ENCODE measurements at regions not wholly inside any gene's neighbourhood (a gene's known extent, or its start where the extent isn't known, plus 50 kb on each side); places are given as distances from the start of the nearest gene placed in this dataset.

DNA sequence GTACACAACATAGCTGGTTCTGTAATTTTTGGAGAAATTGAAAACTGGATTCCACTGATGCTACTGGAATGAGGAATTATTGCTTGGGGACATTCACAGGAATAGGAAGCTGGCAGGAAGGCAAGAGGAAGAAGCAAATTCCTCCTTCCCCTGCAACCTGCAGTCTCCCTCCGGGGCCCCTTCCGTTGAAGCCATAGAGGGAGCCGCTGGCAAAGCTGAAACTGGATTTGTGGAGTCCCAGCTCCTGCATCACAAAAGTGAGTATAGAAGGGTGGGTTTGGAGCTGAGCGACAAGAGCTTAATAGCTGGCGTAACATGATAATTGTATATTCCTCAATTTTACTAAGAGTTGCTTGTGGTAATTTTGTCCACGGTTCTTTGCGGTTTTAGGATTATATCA, 190.8 kb downstream of the ADRA2A start:
- no peak for DNase-seq
- Mint-ChIP-seq H3K36me3 (ENCODE audit: low read depth) (no peaks in the 10 kb centered on the region), H3K4me3 (no peak overlapping the region), H3K4me1 (ENCODE audit: low read depth) (no peaks in the 10 kb centered on the region), H3K9me3 (no peaks in the 10 kb centered on the region), H3K27me3 (peaks cover 45% of the 10 kb centered on the region), H3K27ac (no peak overlapping the region)

DNA sequence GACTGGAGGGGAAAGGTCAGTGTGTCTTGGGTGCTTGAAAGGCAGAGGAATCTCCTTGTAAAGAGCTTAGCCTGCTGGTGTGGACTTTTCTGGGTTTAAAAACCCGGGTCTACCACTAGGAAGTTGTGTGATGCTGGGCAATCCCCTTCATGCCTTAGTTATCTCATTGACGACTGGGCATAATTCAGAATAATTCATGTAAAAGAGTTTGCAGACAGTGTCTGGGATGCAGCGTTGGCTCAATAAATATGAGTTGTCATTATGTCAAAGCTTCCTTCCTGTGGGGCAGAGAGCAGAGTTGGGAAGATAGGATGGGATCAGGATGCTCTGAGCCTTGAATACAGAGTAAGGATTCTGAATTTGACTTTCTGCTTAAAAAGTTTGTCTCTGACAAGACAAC, 196.4 kb downstream of the ADRA2A start:
- Mint-ChIP-seq H3K4me3 (no peak overlapping the region), H3K9me3 (no peaks in the 10 kb centered on the region), H3K27ac (no peak overlapping the region), H3K4me1 (ENCODE audit: low read depth) (no peaks in the 10 kb centered on the region), H3K36me3 (ENCODE audit: low read depth) (no peaks in the 10 kb centered on the region), H3K27me3 (peaks cover 44% of the 10 kb centered on the region)
- no peak for DNase-seq

DNA sequence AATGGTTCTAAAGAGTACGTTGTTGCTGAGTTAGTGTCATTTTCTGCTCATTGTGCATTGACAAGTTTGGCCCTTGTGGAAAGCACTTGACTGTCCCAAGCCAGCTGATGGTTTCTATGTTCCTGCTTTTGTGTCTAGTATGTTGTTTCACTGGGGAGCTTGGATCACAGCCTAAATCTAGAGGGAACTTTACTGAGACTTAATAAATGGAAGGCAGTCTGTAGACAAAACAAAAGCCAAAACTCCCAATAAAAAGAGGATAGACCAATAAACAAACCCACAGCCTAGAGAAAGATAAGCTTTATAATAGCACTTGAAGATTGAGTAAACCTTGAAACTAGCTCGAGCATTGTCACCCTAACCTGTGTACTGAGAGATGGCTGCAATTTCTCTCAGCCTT, 196.8 kb downstream of the ADRA2A start:
- Mint-ChIP-seq H3K27ac (no peak overlapping the region), H3K4me3 (no peak overlapping the region), H3K4me1 (ENCODE audit: low read depth) (no peaks in the 10 kb centered on the region), H3K27me3 (peaks cover 43% of the 10 kb centered on the region), H3K9me3 (no peaks in the 10 kb centered on the region), H3K36me3 (ENCODE audit: low read depth) (no peaks in the 10 kb centered on the region)
- no peak for DNase-seq

DNA sequence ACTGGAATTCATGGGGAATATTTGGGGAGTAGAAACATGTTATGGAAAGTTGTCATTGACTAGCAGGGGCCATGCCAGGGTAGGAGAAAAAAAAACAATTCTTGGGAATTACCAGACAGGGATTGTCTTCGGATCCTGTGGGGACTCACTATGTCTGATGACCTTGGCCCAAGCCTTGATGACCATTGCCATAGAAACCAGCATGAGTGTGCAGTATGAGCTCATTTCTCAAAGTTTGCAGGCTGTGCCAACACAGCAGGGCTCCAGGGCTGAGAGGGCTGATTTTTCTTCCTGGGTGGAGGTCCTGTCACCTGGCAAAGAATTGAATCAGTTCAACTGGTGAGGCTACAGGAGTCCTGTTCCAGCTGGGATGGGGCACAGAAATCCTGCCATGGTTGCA, 198.3 kb downstream of the ADRA2A start:
- no peaks in the 10 kb centered on the region for H3K9me3 Mint-ChIP-seq
- H3K4me1 Mint-ChIP-seq (ENCODE audit: low read depth) = no peaks in the 10 kb centered on the region
- peaks cover 33% of the 10 kb centered on the region for H3K27me3 Mint-ChIP-seq

DNA sequence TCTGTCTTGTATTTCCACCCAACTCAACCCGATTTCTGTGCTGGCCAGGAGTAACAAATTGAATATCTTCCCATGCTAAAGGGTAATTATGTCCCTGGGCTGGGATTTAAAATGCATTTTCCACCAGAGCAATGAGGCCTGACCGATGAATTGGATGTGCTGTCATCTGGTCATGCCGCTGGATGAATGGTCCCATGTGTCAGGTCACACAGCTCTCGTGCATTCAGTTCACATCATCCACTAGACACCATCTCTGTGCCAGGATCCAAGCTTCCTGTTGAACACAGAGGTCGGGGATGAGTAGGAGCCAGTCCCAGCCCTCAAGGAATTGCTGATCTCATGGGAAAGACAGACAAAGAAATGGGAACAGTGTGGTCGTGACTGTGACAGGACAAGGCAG, 200.8 kb downstream of the ADRA2A start:
- DNase-seq = no peak
- H3K27me3 Mint-ChIP-seq = peaks cover 32% of the 10 kb centered on the region
- no peak overlapping the region for H3K27ac Mint-ChIP-seq
- H3K36me3 Mint-ChIP-seq (ENCODE audit: low read depth) = no peaks in the 10 kb centered on the region
- no peak overlapping the region for H3K4me3 Mint-ChIP-seq
- no peaks in the 10 kb centered on the region for H3K9me3 Mint-ChIP-seq
- no peaks in the 10 kb centered on the region for H3K4me1 Mint-ChIP-seq (ENCODE audit: low read depth)

More for the DNA sequence above, 198.3 kb downstream of the ADRA2A start:
- H3K27ac Mint-ChIP-seq = no peak overlapping the region
- no peak for DNase-seq
- H3K4me3 Mint-ChIP-seq = no peak overlapping the region
- H3K36me3 Mint-ChIP-seq (ENCODE audit: low read depth) = no peaks in the 10 kb centered on the region

DNA sequence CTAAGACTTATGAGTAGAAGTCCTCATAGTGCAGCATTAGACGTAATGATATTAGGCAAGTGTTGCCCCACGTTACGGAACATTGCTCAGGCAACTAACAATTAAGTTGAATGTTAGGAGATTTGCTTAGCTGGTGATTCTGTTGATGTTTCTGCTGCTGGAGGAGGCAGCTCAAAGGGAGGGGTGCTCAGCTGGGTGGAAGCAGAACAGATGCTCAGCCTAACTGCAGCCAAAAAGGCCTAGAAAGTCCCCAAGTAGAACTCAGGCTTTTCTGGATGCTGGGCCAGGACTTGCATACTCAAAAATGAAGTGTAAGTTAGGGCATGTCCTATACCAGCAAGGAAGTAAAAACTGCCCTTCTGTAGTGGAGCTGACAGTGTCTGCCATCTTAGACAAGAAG, 201.4 kb downstream of the ADRA2A start:
- DNase-seq = no peak
- no peaks in the 10 kb centered on the region for H3K9me3 Mint-ChIP-seq
- no peak overlapping the region for H3K27ac Mint-ChIP-seq
- no peaks in the 10 kb centered on the region for H3K4me1 Mint-ChIP-seq (ENCODE audit: low read depth)
- H3K27me3 Mint-ChIP-seq = peaks cover 26% of the 10 kb centered on the region
- H3K4me3 Mint-ChIP-seq = no peak overlapping the region
- no peaks in the 10 kb centered on the region for H3K36me3 Mint-ChIP-seq (ENCODE audit: low read depth)

DNA sequence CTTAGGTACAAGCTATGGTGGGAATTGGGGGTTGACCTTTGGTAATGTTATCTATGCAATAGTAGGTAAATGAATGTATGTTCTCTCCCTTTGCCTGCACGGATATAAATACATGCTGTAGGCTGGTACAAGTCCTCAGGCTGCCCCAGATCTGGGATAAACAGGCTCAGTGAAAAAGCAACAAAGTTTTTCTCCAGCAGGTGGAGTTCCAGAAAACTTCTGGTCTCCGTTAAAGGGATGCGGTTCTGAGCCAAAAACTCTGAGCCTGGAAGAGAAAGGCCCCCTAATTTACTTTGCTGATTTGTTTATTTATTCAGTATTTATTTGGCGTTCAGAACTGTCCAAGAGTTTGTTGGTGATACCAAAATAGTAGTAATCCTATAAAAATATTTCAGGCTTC, 204.7 kb downstream of the ADRA2A start:
- Mint-ChIP-seq H3K36me3 (ENCODE audit: low read depth) (no peaks in the 10 kb centered on the region), H3K4me3 (no peak overlapping the region), H3K27ac (no peak overlapping the region), H3K4me1 (ENCODE audit: low read depth) (no peaks in the 10 kb centered on the region), H3K9me3 (no peaks in the 10 kb centered on the region), H3K27me3 (peaks cover 12% of the 10 kb centered on the region)
- DNase-seq = no peak

DNA sequence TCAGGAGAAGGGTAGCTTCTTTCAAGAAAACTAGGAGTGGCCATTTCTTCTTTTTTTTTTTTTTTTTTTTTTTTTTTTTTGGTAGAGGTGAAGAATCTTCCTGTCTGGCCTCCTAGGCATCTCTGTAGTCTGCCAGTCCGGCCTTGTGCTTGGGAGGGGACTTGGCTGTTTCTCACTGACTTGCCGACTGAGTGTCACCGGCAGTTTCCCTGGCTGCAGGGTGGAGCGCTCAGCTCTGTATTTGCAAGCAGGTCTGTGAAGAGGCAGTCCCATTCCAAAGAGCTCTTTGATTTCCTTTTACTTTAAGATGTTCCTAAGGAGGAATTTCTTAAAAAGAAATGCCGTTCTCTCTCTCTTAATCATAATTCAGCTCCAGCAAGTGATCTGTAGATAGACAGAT, 212.6 kb downstream of the ADRA2A start:
- Mint-ChIP-seq H3K27me3 (peaks cover 4% of the 10 kb centered on the region), H3K4me3 (no peak overlapping the region), H3K27ac (no peak overlapping the region), H3K36me3 (ENCODE audit: low read depth) (no peaks in the 10 kb centered on the region), H3K4me1 (ENCODE audit: low read depth) (no peaks in the 10 kb centered on the region), H3K9me3 (no peaks in the 10 kb centered on the region)
- DNase-seq = no peak

DNA sequence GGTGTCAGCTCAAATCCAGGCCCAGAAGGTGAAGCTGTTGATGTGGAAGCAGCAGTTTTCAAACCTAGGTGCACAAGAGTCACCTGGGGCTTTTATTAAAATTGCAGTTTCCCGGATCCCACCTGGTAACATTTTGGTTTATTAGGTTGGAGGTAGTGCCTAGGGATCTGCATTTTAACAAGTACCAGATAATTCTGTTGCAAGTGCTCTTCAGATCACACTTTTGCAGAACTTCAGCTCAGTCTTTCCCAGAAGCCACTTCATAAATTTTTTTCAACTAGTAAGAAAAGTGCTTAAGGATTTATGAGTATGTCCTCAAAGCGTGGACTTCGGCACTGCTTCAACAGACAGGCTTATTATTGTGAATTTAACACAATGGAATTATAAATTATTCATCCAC, 213.8 kb downstream of the ADRA2A start:
- no peaks in the 10 kb centered on the region for H3K4me1 Mint-ChIP-seq (ENCODE audit: low read depth)
- no peak overlapping the region for H3K27ac Mint-ChIP-seq
- H3K27me3 Mint-ChIP-seq = peaks cover 15% of the 10 kb centered on the region
- no peak overlapping the region for H3K4me3 Mint-ChIP-seq
- no peak for DNase-seq
- no peaks in the 10 kb centered on the region for H3K36me3 Mint-ChIP-seq (ENCODE audit: low read depth)
- no peaks in the 10 kb centered on the region for H3K9me3 Mint-ChIP-seq

DNA sequence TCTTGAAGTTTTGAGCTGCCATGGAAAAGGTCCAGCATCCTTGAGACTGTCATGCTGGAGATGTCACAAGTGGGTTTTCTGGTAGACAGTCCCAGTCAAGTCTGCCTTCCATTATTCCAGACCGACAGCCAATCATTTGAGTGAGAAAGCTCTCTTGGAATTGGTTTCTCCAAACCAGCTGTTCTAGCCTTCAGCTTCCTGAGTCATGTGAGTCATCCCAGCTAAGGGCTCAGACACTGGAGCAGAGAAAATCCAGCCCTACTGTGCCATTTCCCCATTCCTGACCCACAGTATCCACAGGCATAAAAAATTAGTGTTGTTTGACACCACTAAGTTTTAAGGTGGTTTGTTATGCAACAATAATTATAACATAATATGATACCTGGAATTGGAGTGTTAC, 219.0 kb downstream of the ADRA2A start:
- no peaks in the 10 kb centered on the region for H3K9me3 Mint-ChIP-seq
- H3K36me3 Mint-ChIP-seq (ENCODE audit: low read depth) = no peaks in the 10 kb centered on the region
- no peak overlapping the region for H3K4me3 Mint-ChIP-seq
- no peaks in the 10 kb centered on the region for H3K4me1 Mint-ChIP-seq (ENCODE audit: low read depth)
- peaks cover 36% of the 10 kb centered on the region for H3K27me3 Mint-ChIP-seq
- no peak for DNase-seq
- no peak overlapping the region for H3K27ac Mint-ChIP-seq

DNA sequence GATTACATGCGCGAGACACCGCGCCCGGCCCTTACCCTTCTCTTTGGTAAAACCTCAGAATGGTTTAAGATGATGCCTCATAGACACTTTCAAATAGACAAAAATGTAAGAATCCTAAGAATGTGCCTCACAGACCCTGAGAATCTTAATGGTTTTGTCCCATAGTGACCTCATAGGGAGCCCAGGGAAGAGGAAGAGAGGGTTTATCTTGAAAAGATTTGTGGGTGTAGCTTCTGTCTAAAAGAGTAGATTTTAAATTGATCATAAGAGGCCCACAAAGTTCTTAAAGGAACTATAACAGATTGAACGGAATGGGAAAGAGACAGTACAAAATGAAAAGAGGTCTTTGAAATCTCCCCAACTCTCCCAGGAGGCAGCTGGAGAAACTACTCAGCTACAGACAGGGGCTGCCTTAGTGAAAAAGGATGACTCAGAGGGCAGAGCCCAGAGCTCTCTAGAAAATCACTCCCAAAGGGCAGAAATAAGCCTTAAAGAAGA, 220.6 kb downstream of the ADRA2A start:
- no peaks in the 10 kb centered on the region for H3K36me3 Mint-ChIP-seq (ENCODE audit: low read depth)
- no peak overlapping the region for H3K27ac Mint-ChIP-seq
- peaks cover 49% of the 10 kb centered on the region for H3K27me3 Mint-ChIP-seq

DNA sequence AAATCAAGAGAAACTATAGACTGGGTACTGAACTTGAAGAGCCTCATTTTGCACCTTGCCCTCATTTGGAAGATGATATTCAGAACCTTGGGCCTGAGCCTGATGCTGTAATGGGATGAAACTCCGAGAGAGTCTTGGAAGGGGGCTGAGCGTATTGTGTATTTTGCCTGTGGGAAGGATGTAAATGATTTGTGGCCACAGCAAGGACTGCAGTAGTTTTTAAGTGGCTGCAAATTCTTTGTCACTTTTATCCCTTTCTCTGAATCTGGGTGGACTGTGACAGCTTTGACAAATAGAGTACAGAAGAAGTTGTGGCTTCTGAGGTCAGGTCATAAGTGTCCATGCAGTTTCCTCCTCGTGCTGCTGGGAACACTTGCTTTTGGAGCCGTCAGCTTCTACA, 221.2 kb downstream of the ADRA2A start:
- peaks cover 49% of the 10 kb centered on the region for H3K27me3 Mint-ChIP-seq
- no peak overlapping the region for H3K4me3 Mint-ChIP-seq
- H3K9me3 Mint-ChIP-seq = no peaks in the 10 kb centered on the region
- H3K36me3 Mint-ChIP-seq (ENCODE audit: low read depth) = no peaks in the 10 kb centered on the region
- H3K4me1 Mint-ChIP-seq (ENCODE audit: low read depth) = no peaks in the 10 kb centered on the region
- no peak for DNase-seq
- no peak overlapping the region for H3K27ac Mint-ChIP-seq

More for the DNA sequence above, 220.6 kb downstream of the ADRA2A start:
- DNase-seq = no peak
- H3K4me3 Mint-ChIP-seq = no peak overlapping the region
- no peaks in the 10 kb centered on the region for H3K9me3 Mint-ChIP-seq
- H3K4me1 Mint-ChIP-seq (ENCODE audit: low read depth) = no peaks in the 10 kb centered on the region

DNA sequence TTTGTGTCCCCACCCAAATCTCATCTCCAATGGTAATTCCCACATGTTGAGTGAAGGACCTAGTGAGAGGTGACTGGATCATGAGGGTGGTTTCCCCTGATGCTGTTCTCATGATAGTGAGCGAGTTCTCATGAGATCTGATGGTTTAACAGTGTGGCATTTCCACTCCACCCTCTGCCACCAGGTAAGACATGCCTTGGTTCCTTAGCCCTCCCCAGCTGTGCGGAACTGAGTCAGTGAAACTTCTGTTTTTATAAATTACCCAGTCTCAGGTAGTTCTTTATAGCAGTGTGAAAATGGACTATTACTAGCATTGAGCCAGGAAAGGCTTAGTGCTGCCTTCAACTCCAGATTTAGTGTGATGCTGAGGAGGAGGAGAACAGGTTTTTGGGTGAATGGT, 222.2 kb downstream of the ADRA2A start:
- DNase-seq = no peak
- H3K4me1 Mint-ChIP-seq (ENCODE audit: low read depth) = no peaks in the 10 kb centered on the region
- no peak overlapping the region for H3K4me3 Mint-ChIP-seq
- peaks cover 48% of the 10 kb centered on the region for H3K27me3 Mint-ChIP-seq
- no peaks in the 10 kb centered on the region for H3K9me3 Mint-ChIP-seq
- no peak overlapping the region for H3K27ac Mint-ChIP-seq
- H3K36me3 Mint-ChIP-seq (ENCODE audit: low read depth) = no peaks in the 10 kb centered on the region

DNA sequence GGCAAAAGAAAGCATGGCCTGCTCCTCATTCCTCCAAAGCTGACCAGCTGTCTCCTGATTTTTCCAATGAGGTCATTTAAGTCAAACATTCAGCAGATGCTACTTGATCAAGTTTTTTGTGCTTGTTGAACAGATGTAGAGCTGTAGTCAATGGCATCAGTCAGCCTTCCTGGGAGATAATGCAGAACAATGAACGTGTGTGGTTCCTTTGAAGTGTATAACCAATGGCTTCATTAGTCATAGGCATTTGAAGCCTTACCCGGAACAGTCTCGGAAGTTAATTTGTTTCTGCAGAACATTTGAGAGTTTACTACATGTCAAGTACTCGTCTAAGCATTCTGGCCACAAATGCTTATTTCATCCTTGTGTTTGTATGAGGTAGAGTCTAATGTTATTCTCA, 227.1 kb downstream of the ADRA2A start:
- no peak overlapping the region for H3K27ac Mint-ChIP-seq
- DNase-seq = no peak
- H3K4me3 Mint-ChIP-seq = no peak overlapping the region
- H3K27me3 Mint-ChIP-seq = peaks cover 24% of the 10 kb centered on the region
- no peaks in the 10 kb centered on the region for H3K36me3 Mint-ChIP-seq (ENCODE audit: low read depth)
- no peaks in the 10 kb centered on the region for H3K9me3 Mint-ChIP-seq
- H3K4me1 Mint-ChIP-seq (ENCODE audit: low read depth) = no peaks in the 10 kb centered on the region

DNA sequence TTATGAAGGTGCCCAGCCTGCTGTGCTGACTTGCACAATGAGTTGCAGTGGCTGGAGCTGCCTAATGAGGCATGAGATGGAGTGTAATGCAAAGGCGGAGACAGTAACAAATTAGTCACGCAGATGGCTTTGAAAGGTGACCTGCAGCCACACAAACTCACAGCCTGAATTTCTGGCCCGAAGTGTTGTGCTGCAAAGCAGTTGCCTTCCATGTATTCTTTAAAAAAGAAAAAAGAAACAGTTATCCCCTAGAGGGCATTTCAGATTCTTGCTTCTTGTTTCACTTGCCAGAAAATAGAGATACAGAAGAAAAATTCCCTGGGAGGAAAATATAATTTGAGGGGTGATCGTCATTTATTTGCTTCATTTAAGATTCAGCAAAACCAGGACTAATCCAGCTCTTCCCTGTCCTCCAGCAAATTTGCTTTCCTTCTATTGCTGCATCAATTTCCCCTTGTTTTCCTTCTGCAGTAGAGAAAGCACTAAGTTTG, 239.9 kb downstream of the ADRA2A start:
- peaks cover 39% of the 10 kb centered on the region for H3K27me3 Mint-ChIP-seq
- H3K36me3 Mint-ChIP-seq (ENCODE audit: low read depth) = no peaks in the 10 kb centered on the region

DNA sequence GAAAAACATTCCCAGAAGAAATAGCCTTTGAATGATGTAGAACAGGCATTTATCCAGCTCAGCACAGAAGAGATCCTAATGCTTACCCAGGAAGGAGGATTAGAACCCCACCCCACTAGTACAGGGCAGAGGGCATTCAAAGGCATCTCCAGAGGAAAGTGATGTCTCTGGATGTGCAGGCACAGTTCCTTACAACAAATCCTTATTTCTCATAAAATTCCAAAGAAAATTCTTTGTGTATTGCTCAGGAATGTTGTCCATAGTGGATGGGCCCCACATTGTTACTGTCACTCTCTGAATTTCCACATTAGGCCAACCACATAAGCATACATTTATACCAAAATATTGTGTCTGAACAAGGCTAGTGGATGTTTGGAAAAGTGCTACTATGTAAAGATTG, 243.0 kb downstream of the ADRA2A start:
- Mint-ChIP-seq H3K36me3 (ENCODE audit: low read depth) (no peaks in the 10 kb centered on the region), H3K4me1 (ENCODE audit: low read depth) (no peaks in the 10 kb centered on the region), H3K27me3 (peaks cover 51% of the 10 kb centered on the region), H3K27ac (no peak overlapping the region), H3K4me3 (no peak overlapping the region), H3K9me3 (no peaks in the 10 kb centered on the region)
- DNase-seq = no peak

More for the DNA sequence above, 239.9 kb downstream of the ADRA2A start:
- no peak for DNase-seq
- H3K9me3 Mint-ChIP-seq = no peaks in the 10 kb centered on the region
- no peaks in the 10 kb centered on the region for H3K4me1 Mint-ChIP-seq (ENCODE audit: low read depth)
- no peak overlapping the region for H3K4me3 Mint-ChIP-seq
- H3K27ac Mint-ChIP-seq = no peak overlapping the region

Data from activated T-cell treated with anti-CD3 and anti-CD28 coated beads, Interleukin-2, amount 50 U/mL, for 24 hours (primary cell).